Activated CD8-positive, alpha-beta T cell treated with anti-CD3 and anti-CD28 coated beads for 36 hours (primary cell): ENCODE measurements at regions not wholly inside any gene's neighbourhood (a gene's known extent, or its start where the extent isn't known, plus 50 kb on each side); places are given as distances from the start of the nearest gene placed in this dataset.

Experiments used
- ATAC-seq: fragments of 200-7000 bp; cut with Tn5 transposase; one replicate; pipeline ENCODE4 v1.10.0; 2021; ENCODE audit warnings: mild to moderate bottlenecking, moderate library complexity
- CTCF ChIA-PET: fragments of 350-600 bp; sonication (Branson Sonifier 250); formaldehyde crosslinking; loops from one replicate; lab custom pipeline; 2021; ENCODE audit warnings: antibody characterized with exemption; lab: Charles Lee
- POLR2A ChIA-PET: fragments of 350-600 bp; sonication (Branson Sonifier 250); formaldehyde crosslinking; loops from one replicate; lab custom pipeline; 2021; ENCODE audit warnings: antibody characterized with exemption; lab: Charles Lee
- DNase-seq: peaks from one replicate; pipeline ENCODE4 v3.0.0-alpha.2; 2020
- H3K27ac Mint-ChIP-seq: one replicate; pipeline ENCODE4 v1.8.0; 2021; ENCODE audit warnings: mild to moderate bottlenecking, mixed read lengths
- H3K27me3 Mint-ChIP-seq: one replicate; pipeline ENCODE4 v1.8.0; 2021; ENCODE audit warnings: mixed read lengths
- H3K36me3 Mint-ChIP-seq: one replicate; pipeline ENCODE4 v1.8.0; 2021; ENCODE audit warnings: low read depth, mixed read lengths
- H3K4me1 Mint-ChIP-seq: one replicate; pipeline ENCODE4 v1.8.0; 2021; ENCODE audit warnings: low read depth, mixed read lengths
- H3K4me3 Mint-ChIP-seq: one replicate; pipeline ENCODE4 v1.8.0; 2021; ENCODE audit warnings: mild to moderate bottlenecking, moderate library complexity, mixed read lengths
- H3K9me3 Mint-ChIP-seq: one replicate; pipeline ENCODE4 v1.8.0; 2021; ENCODE audit warnings: mixed read lengths
- intact Hi-C: fragments of 100-400 bp; cut with micrococcal nuclease; formaldehyde crosslinking; loops from one replicate; pipeline ENCODE4 v1.10.0; 2022
- TF ChIP-seq, protein P1 (sequence below): fragments of 200-600 bp; IDR thresholded peaks from one replicate; pipeline ENCODE4 v1.8.0; 2022; ENCODE audit warnings: antibody characterized with exemption, mild to moderate bottlenecking

- intact Hi-C loops, result no loop called here
- no peak overlapping the region for H3K4me3 Mint-ChIP-seq
These were observed 429.3 kb upstream of the PDZRN3 start for GRCh38 chr3:74053970-74054516.

DNA sequence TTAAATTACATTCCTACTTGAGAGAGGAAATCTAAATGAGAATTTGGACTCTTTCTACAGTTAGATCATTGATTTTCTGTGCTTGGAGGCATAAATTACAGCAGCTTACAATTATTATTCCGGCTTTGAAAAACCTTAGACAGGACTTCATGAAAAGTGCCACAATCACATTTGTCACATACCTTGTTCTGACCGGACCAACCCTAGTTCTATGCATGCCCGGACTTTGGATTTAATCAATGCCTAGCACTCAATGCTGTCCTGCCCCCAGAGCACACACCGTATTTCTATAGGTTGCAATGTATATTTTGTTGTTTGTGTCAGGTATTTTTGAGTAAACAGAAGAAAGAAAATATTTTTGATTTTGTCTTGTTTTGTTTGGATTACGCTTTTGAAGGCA, 424.7 kb upstream of the PDZRN3 start:
- no peaks in the 10 kb centered on the region for H3K36me3 Mint-ChIP-seq
- CTCF ChIA-PET, result no interaction called here
- DNase-seq (no peak), ATAC-seq (no peak)
- POLR2A ChIA-PET, result no interaction called here
- TF ChIP-seq, protein P1, sequence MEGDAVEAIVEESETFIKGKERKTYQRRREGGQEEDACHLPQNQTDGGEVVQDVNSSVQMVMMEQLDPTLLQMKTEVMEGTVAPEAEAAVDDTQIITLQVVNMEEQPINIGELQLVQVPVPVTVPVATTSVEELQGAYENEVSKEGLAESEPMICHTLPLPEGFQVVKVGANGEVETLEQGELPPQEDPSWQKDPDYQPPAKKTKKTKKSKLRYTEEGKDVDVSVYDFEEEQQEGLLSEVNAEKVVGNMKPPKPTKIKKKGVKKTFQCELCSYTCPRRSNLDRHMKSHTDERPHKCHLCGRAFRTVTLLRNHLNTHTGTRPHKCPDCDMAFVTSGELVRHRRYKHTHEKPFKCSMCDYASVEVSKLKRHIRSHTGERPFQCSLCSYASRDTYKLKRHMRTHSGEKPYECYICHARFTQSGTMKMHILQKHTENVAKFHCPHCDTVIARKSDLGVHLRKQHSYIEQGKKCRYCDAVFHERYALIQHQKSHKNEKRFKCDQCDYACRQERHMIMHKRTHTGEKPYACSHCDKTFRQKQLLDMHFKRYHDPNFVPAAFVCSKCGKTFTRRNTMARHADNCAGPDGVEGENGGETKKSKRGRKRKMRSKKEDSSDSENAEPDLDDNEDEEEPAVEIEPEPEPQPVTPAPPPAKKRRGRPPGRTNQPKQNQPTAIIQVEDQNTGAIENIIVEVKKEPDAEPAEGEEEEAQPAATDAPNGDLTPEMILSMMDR, result no peak
- H3K4me3 Mint-ChIP-seq, result no peak overlapping the region
- peaks cover 7% of the 10 kb centered on the region for H3K9me3 Mint-ChIP-seq
- intact Hi-C loops, result no loop called here
- no peaks in the 10 kb centered on the region for H3K27me3 Mint-ChIP-seq
- no peaks in the 10 kb centered on the region for H3K4me1 Mint-ChIP-seq
- no peak overlapping the region for H3K27ac Mint-ChIP-seq

More at GRCh38 chr3:74053970-74054516, 429.3 kb upstream of the PDZRN3 start:
- H3K9me3 Mint-ChIP-seq, result peaks cover 10% of the 10 kb centered on the region
- POLR2A ChIA-PET, result no interaction called here
- H3K27me3 Mint-ChIP-seq, result peaks cover 2% of the 10 kb centered on the region
- ATAC-seq (no peak), DNase-seq (no peak)
- CTCF ChIA-PET, result no interaction called here
- H3K27ac Mint-ChIP-seq, result no peak overlapping the region
- H3K36me3 Mint-ChIP-seq, result no peaks in the 10 kb centered on the region
- no peaks in the 10 kb centered on the region for H3K4me1 Mint-ChIP-seq
- TF ChIP-seq, protein P1, result no peak

DNA sequence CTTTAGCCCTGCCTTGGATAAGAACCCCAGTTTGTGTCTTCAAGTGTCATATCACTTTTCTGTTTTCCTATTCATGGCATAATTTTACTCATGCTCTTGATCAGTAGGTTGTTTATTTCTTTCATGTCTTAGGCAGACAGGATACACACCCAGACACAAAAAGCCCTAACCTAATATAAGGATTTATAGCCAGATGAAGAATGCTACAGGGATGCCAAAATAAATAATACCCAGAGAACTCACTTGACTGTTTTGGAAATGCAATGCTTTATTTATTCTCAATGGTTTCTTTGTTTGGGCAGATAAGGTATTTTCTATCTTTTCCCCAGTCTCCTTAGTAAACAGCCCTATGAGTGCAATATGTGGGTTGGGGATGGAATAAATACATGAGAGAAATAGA, 424.0 kb upstream of the PDZRN3 start:
- DNase-seq, result no peak

DNA sequence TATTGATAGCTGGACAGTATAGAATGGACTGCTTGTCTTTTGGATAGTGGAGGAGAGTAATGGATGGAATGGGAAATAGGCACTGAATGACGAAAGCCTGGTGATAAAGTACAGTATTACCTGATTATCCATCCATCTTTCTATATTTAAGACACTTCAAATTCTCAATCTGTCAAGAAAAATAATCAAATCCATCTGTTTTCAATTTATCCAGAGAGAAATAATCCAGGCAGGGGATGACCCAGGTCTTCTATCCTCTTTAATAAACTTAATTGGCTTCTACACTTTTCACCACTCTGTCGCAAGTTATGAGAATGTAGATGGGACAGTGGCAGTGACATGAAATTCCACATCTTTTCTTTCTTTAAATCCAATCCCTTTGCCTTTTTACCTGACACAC, 420.3 kb upstream of the PDZRN3 start:
- TF ChIP-seq, protein P1, result no peak
- CTCF ChIA-PET, result no interaction called here
- DNase-seq (no peak), ATAC-seq (no peak)
- Mint-ChIP-seq H3K27ac (no peak overlapping the region), H3K4me1 (no peaks in the 10 kb centered on the region), H3K27me3 (no peaks in the 10 kb centered on the region), H3K36me3 (no peaks in the 10 kb centered on the region), H3K4me3 (no peak overlapping the region), H3K9me3 (peaks cover 2% of the 10 kb centered on the region)
- POLR2A ChIA-PET, result no interaction called here
- intact Hi-C loops, result no loop called here

More for the DNA sequence above, 424.0 kb upstream of the PDZRN3 start:
- no peak overlapping the region for H3K4me3 Mint-ChIP-seq
- ATAC-seq, result no peak
- intact Hi-C loops, result no loop called here
- ChIA-PET POLR2A (no interaction called here), CTCF (no interaction called here)
- H3K9me3 Mint-ChIP-seq, result peaks cover 7% of the 10 kb centered on the region
- H3K27me3 Mint-ChIP-seq, result no peaks in the 10 kb centered on the region
- no peak overlapping the region for H3K27ac Mint-ChIP-seq
- H3K36me3 Mint-ChIP-seq, result no peaks in the 10 kb centered on the region
- TF ChIP-seq, protein P1, result no peak
- no peaks in the 10 kb centered on the region for H3K4me1 Mint-ChIP-seq

DNA sequence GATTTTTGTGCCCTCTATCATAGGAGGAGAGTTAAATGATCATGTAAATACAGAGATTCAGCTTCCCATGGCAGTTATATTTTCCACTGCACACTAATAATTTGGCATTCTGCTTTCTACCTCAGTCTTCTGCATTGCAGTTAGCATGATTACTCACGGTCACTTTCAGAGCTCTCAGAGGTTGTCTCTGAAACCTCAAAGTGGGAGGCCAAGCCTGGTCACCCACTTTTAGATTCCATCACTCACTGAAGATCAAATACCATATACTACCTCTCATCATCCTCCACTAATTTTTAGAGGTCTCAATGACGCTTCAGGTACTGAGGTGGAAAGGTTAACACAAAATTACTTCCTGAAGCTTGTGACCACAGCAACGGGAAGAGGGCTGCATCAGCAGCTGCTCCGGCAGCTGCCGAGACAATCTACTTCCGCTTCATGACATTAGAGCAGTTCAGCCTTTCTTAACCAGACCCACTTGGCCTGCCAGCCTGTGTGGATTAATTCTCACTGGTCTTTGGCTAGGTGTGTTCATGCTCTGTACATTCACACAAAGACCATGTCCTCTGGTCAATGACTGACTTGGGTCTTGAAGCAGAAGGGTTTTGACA, 416.4 kb upstream of the PDZRN3 start:
- ChIA-PET POLR2A (interaction anchor here (0.6 kb wide), 1 partner anchor 70 kb away, joined by 3 read pairs; no protein-coding TSS in a partner anchor), CTCF (no interaction called here)
- Mint-ChIP-seq H3K9me3 (peaks cover 7% of the 10 kb centered on the region), H3K36me3 (no peaks in the 10 kb centered on the region), H3K27me3 (no peaks in the 10 kb centered on the region), H3K4me1 (no peaks in the 10 kb centered on the region), H3K27ac (no peak overlapping the region), H3K4me3 (no peak overlapping the region)
- intact Hi-C loops, result no loop called here
- DNase-seq (no peak), ATAC-seq (no peak)
- TF ChIP-seq, protein P1, result no peak
